Esophagus squamous epithelium (tissue), 4 donors: ENCODE measurements at regions not wholly inside any gene's neighbourhood (a gene's known extent, or its start where the extent isn't known, plus 50 kb on each side); places are given as distances from the start of the nearest gene placed in this dataset.

Experiments
- POLR2A ChIP-seq, 4 donors: fragments of 450-650 bp; IDR thresholded peaks; one replicate each; pipeline ENCODE4 v1.6.1; 2017; ENCODE audit warnings: antibody characterized with exemption in 4 of 4, mild to moderate bottlenecking in 4 of 4, moderate library complexity in 3 of 4
- TF ChIP-seq, protein P1 (sequence below), 6 experiments: fragments of 450-650 bp in 4 of 6; fragments of 200-600 bp in 2 of 6; sonication (generic) in 2 of 6; IDR thresholded peaks; one replicate each; pipeline ENCODE4 v1.5.1; 2016 to 2019; ENCODE audit warnings: antibody characterized with exemption in 6 of 6, mild to moderate bottlenecking in 4 of 6, moderate library complexity in 4 of 6

DNA sequence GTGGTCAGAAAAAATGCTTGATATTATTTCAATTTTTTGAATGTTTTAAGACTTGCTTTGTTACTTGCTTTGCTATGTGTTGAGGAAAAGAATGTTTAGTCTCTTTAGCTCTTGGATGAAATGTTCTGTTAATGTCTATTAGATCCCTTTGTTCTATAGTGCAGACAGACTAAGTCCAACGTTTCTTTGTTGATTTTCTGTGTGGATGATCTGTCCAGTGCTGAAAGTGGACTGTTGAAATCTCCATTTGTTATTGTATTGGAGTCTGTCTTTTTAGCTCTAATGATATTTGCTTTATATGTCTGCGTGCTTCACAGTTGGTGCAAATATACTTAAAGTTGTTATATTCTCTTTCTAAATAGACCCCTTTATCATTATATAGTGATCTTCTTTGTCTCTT is 220.6 kb downstream of the GUCY2F start:
- TF ChIP-seq, protein P1, sequence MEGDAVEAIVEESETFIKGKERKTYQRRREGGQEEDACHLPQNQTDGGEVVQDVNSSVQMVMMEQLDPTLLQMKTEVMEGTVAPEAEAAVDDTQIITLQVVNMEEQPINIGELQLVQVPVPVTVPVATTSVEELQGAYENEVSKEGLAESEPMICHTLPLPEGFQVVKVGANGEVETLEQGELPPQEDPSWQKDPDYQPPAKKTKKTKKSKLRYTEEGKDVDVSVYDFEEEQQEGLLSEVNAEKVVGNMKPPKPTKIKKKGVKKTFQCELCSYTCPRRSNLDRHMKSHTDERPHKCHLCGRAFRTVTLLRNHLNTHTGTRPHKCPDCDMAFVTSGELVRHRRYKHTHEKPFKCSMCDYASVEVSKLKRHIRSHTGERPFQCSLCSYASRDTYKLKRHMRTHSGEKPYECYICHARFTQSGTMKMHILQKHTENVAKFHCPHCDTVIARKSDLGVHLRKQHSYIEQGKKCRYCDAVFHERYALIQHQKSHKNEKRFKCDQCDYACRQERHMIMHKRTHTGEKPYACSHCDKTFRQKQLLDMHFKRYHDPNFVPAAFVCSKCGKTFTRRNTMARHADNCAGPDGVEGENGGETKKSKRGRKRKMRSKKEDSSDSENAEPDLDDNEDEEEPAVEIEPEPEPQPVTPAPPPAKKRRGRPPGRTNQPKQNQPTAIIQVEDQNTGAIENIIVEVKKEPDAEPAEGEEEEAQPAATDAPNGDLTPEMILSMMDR (IDR thresholded peaks at IDR 0.05), result no peak
- TF ChIP-seq POLR2A (IDR thresholded peaks at IDR 0.05), result no peak
